ENCODE measurements at regions not wholly inside any gene's neighbourhood (a gene's known extent, or its start where the extent isn't known, plus 50 kb on each side); places are given as distances from the start of the nearest gene placed in this dataset.

GRCh38 chr1:213686983-213687382 is 300.8 kb upstream of the PROX1 start:
- TF ChIP-seq, protein P1, sequence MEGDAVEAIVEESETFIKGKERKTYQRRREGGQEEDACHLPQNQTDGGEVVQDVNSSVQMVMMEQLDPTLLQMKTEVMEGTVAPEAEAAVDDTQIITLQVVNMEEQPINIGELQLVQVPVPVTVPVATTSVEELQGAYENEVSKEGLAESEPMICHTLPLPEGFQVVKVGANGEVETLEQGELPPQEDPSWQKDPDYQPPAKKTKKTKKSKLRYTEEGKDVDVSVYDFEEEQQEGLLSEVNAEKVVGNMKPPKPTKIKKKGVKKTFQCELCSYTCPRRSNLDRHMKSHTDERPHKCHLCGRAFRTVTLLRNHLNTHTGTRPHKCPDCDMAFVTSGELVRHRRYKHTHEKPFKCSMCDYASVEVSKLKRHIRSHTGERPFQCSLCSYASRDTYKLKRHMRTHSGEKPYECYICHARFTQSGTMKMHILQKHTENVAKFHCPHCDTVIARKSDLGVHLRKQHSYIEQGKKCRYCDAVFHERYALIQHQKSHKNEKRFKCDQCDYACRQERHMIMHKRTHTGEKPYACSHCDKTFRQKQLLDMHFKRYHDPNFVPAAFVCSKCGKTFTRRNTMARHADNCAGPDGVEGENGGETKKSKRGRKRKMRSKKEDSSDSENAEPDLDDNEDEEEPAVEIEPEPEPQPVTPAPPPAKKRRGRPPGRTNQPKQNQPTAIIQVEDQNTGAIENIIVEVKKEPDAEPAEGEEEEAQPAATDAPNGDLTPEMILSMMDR (IDR thresholded peaks at IDR 0.05; ENCODE audit: low read depth, low read length), result no peak
- no peak for TF ChIP-seq EZH2phosphoT487 (IDR thresholded peaks at IDR 0.05; ENCODE audit: low read depth)
